HK-2 (cell line): ENCODE measurements at regions not wholly inside any gene's neighbourhood (a gene's known extent, or its start where the extent isn't known, plus 50 kb on each side); places are given as distances from the start of the nearest gene placed in this dataset.

Experiments
- DNase-seq: peaks from one replicate; pipeline ENCODE4 v3.0.0-alpha.2; 2018; ENCODE audit not compliant: unreplicated experiment

DNA sequence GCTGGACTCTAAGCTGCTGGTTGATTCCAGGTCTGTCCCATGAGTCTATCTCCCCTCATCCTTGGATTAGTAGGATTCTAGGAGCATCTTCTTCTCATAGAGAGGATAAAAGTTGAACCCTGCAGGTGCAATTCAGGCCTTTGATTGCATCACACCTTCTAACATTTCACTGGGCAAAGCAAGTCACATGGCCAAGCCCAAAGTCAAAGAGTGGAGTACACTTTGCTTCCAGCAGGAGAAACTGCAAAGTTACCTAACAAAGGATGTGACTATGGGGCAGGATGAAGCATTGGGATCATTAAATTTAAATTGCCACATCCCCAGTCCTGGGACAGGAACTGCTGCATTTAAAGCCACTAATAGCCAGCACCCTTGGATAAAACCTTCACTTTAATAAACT lies 51.0 kb upstream of the EGFLAM start:
- no peak for DNase-seq

DNA sequence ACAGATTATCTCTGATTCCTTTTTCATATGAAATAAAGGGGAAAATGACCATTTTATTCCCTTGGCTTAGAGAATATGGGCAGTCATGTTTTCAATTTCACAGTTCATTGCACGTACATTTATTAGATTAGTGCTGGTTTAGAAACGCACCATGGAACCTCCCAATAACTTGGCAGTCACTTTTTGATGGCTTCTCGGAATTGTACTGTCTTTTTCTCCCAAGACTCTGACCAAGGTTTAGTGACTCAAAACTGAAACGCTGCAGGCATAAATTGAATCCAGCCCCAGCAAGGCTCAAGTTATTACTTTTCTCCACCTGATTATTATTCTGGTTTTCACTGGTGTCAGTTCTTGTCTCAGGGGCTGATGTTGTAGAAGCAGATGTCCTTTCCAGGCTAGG lies 55.6 kb upstream of the EGFLAM start:
- DNase-seq, result no peak

DNA sequence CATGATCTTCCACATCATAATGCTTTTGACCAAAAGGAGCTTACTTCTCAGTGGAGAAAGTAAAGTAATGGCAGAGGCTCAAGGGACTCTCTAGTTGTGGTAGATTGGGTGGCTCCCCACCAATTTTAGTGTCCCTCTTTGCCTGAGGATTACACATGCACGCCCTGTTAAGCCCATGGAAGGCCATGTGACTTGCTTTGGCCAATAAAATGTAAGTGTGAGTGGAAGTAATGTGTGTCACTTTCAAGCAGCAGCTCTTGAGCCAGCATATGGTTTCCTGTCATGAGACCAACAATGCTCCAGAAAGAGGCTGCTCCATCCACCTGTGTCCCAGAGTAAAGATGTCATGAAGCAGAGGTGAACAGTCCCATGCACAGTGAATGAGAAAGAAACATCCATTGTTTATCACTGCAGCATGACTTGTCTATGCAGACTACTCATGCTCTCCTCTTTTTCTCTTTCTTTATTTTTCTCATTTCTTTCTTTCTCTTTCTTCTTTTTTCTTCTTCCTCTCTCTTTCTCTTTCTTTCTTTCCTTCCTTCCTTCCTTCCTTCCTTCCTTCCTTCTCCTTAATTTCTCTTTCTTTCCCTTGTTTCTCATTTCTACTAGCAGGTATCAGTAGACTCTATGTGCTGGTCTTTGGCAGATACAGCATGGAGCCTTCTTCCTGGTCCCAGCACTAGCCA lies 57.3 kb upstream of the EGFLAM start:
- no peak for DNase-seq

DNA sequence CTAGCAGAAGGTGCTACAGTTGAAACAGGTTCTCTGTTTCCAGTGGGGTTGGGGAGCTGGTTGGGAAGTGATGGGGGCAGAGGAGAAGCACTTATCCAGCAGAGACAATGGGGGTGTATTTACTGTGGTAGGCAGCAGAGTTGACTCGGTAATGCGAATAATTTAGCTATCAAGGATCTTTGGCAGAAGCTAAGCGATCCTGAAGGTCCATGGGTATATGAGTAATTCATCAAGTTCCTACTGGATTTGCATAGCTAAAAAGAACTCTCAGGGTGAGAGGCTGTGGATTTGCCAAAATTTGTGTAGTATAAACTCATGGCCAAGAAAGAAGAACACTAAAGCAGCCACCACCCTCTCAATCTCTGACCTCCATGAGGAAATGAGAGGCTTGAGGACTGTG lies 61.2 kb upstream of the EGFLAM start:
- DNase-seq, result no peak

DNA sequence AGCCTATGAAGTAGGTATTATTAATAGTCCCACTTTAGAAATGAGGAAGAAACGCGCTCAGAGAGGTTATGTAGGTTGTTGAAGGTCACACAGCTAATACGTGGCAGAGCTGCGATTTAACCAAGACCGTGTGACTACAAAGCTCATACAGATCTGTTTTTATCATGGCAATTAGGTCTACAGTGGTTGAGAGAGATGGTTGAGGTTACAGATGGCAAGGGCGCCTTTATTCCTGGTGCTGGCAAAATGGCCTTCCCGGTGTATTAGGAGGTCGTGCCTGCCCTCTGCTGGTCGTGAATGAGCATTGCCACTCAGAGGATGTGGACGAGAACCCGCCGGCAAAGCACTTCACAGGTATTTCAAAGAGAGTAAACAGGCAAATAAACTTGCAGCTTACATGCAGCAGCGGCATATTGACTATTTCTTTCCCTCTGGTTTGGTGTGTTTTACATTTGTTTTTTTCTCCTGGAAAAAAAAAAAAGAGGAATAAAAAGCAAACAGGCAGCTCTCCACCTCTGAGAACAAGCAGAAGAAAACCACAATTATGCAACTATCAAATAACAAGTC lies 65.3 kb upstream of the EGFLAM start:
- DNase-seq, result peak; percentile 68

DNA sequence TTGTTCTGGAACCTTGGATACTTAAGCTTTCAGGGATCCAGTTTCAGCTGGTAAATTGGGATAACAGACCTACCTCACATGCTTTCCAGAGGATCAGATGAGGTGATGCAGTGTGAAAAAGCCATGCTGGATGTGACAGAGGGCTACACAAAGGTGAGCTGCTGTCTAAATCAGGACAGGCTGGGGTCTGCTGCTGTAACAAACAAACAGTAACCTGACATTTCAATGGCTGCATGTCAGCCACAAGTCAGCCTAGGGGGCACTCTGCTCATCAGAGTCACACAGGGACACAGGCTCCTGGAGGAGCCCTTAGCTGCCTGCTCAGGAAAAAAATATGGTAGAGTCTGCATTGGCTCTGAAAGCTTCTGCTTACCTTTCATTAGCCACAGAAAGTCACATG lies 66.7 kb upstream of the EGFLAM start:
- DNase-seq, result no peak

DNA sequence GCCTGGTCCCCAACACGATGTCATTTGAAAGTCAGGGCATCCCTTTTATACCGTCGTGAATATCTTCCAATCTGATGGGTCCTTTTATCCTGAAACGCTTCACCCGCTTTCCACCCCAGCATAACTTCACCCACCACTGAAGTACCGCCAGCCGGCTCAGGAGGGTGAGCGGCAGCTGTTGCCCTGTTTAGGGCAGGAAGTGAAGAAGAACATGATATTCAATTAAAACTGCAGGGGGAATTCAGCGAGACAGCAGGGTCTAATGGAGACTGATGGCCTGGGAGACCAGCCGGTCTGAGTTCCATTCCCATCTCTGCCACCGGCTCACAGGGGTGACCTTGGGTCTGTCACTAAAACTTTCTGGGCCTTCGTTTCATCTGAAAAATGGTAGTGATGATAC lies 68.2 kb upstream of the EGFLAM start:
- DNase-seq, result no peak

DNA sequence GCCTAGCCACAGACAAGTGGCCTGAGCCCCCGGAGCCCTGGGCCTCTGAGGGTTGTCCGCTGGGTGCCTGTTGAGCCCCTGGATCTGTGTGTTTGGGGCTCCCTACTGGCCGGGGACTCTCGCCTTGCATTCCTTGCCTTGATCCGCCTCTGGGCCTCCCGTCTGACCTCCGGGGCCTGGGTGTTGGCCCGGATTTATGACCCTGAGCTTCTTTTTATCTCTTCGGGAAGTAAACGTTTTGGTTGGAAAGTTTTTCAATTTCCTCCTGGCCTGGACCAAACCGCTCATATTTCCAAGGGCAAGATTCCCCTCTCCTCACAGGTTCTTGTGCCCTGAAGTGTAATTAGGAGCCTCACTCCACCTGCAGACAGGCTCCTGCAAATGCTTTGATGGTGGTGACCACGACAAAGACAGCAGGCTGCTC lies 69.3 kb upstream of the EGFLAM start:
- DNase-seq, result no peak

DNA sequence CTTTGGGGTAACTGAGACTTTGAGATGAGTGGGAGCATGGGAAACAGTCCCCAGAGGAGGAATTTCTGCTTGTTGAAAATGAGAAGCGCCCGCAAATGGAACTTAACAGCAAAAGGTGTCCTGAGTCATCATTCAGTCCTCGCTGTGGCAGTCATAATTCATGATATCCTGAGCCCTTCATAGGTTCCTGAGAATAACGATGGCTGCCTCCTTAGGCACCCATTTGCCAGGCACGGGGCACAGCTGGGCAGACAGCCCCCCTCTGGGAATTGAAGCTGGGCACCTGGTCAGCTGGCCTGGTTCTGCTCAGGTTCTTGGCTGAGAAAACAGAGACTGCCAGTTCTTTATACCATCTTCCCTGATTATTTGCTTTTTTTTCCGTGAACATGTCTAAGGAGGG lies 69.8 kb upstream of the EGFLAM start:
- no peak for DNase-seq

DNA sequence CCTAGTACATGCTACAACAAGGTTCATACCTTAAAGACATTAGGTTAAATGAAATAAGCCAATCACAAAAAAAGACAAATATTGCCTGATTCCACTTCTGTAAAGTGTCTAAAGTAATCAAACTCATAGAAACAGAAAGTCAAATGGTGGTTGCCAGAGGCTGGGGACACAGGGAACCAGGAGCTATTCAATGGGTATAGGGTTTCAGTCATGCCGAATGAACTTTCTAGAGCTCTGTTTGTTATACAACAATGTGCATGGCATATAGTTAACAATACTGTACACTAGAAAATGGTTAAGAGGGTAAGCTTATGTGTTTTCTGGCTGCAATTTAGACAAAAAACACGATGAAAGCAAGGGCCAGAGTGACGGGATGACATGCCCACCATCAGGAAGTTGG lies 70.8 kb upstream of the EGFLAM start:
- DNase-seq, result no peak

DNA sequence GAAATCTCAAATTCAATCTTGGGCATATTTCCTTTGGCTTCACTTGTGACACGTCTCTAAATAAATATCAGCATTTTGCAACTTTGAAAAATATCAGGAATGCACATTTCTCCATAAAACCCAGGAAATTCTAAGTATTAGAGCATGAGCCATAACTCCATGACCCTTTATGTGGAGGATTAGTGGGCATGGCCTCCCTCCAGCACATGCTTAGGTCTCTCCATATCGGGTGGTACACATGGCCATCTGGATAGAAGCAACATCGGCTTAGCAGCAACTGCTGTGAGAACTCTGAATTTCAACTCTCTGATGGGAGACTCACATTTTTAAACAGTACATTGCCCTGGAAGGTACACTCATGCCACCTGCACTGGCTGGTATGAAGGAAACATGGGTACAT lies 73.7 kb upstream of the EGFLAM start:
- no peak for DNase-seq

DNA sequence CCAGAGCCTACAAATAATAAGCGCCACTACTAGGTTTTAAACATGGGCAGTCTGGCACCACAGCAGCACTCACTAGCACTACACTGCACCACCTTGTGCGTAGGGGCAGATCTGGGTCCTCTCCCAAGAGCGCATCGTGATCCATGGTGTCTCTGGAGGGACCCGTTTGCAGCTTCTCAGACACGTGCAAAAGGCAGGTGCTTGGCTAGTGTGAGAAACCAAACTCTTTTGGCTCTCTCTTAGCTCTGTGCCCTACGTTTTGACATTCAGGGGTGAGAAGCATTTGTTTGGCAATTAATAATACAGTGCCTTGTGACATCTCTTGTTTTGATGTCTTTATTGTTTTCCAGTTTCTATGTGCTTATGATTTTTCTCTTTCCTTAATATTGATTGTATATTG lies 75.4 kb upstream of the EGFLAM start:
- DNase-seq, result no peak

DNA sequence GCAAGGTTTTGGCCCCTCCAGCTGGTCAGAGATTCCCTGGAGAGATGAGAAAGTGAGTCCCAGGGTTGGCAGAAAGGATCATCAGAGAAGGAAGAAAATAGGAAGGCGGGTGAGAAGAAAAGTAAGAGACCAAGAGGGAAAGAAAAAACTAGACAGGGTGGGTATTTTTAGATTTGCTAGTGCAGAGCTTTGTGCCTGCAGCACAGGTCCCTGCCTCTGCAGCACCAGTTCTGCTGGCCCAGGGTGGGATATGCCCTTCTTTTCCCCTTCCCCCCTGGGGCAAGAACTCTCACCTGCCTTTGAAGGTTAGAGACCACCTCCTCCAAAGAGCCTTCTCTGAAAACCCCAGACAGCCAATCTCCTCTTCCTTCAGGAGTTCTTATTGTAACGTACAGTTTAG lies 90.3 kb upstream of the EGFLAM start:
- no peak for DNase-seq

DNA sequence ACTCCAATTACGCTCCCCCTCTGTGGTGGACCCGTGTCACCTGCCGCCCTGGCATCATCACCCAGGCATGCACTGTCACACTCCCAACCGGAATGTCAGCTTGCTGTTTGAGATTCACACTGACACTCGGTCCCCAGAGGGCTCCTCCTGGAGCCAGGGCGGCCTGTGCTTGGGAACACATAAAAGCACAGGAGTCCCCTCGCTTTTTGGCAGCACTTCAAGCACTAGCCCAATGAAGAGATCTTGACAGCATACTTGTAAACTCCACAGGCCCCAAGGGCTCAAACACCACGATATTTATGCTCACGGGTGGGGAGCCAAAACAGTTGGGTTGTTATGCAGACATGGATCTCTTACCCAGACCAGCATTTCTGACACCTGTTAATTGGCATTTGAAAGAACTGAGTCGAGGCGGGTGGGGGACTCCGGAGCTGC lies 90.8 kb upstream of the EGFLAM start:
- no peak for DNase-seq

DNA sequence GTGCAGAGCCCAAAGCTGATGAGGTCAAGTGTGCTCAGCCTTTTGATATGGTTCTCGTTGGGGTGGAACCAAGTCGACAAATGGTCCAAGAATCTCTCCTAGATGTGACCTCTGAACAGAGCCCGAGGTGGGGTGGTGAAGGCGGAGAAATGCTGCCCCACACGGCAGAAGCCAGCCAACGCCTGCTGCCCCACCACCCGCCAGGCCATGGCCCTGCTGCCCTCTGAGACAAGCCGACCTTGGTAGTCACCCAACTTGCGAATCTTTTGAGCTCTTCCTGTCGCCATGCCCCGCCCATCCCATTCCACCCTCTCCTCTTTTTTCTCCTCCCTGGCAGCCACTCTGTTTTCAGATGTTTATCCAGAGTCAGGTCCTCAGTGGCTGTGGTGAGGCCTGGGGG lies 91.5 kb upstream of the EGFLAM start:
- no peak for DNase-seq

DNA sequence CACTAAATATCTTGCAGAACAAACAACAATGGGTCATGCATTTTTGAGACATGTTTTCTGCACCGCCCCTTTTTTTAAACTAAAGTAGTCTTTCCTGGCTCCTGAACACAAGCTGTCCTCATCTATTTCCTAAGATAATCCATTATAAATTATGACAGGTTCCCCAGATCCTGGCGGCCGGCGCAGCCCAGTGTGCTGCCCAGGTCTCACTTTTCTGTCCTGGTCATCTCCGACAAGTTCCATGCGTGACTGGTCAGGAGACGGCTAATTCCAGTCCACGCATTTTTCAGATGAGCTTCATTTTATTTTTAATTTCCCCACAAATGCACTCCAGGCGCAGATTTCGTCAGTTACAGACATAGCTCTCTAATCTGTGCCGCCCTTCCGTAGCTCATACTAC lies 92.9 kb upstream of the EGFLAM start:
- no peak for DNase-seq

DNA sequence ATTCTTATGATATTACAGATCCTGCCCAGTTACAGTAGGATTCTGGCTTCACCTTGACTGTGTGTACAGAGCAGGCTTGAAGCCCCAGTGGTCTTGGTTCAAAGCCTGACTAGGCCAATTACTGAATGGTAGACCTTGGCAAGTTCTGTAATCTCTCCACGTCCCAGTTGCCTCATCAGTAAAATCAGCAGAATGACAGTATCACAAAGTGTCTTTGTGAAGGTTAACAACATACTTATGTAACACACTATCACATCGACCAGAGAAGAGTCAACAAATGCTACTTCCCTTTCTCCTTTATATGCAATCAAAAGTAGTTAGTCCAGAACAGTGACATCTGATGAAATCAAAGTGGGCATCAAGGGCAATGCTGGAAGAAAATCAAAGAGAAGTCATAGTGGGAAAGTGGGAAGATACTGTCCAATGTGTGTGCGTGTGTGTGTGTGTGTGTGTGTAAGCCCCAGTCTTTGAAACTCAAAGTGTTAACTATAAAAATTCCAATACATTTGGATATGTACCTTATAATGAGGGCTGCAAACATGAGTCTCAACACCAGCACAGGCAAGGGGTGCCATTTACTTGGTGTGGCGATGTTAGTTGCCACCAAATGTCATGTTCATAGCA lies 93.5 kb upstream of the EGFLAM start:
- no peak for DNase-seq

DNA sequence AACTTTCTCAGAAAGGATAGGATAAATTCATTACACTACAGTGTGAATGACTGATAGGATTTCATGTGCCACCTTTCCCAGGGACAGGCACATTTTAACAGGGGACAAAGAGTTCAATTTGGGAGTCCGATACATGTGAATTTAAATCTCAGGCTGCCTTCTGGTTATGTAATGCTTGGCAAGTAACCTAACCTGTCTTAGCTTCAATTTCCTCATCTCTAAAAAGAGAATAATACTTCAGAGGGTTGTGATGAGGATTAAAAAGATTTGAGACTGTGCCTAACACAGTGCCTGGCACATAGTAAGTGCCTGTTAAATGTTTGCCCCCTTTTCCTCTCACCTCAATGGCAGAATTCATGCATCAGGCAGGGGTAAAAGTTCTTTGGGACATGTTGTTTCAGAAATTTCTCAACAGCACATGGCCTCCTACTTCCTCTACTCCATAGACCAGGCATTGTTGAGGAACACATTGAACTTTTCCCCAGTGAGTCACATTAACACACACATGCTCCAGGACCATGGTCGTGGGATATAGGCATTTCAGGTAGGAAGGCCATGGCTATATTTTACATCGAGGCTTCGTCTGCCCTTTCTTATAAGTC lies 94.6 kb upstream of the EGFLAM start:
- no peak for DNase-seq

DNA sequence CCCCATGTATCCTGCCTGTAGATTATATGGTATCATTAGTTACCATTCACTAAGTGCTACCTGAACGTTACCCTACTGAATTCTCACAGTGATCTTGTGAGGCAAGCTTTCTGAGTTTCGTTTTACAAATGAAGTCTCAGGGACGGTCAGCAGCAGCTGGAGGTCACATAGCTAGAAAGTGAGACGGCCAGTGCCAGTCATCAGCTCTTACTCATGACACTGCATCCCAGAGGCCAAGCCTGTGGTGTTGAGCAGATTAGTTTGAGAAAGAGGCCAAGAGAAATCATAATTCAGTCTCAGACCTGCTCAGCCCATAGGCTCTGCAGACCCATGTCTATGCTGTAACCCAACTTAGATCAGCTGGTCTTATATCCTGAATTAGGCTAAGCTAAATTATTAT lies 95.7 kb upstream of the EGFLAM start:
- DNase-seq, result no peak

DNA sequence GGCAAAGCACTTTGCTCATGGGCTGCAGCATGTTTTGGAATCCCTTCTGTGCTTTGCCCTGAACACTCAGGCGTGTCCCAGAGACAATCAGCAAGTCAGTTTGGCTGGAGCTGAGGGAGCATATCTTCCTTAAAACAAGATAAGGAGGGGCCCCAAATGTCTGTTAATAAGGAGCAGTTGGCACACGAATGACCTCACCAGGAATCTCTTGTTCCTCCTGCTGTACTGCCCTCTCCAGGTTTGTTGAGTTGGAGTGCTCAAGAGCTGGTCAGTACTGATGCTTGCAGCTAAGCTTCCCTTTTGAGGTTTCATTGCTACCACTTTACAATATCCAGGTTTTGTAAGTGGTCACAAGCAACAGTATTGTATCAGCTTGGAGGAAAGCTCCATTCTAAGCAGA lies 101.3 kb upstream of the EGFLAM start:
- no peak for DNase-seq

DNA sequence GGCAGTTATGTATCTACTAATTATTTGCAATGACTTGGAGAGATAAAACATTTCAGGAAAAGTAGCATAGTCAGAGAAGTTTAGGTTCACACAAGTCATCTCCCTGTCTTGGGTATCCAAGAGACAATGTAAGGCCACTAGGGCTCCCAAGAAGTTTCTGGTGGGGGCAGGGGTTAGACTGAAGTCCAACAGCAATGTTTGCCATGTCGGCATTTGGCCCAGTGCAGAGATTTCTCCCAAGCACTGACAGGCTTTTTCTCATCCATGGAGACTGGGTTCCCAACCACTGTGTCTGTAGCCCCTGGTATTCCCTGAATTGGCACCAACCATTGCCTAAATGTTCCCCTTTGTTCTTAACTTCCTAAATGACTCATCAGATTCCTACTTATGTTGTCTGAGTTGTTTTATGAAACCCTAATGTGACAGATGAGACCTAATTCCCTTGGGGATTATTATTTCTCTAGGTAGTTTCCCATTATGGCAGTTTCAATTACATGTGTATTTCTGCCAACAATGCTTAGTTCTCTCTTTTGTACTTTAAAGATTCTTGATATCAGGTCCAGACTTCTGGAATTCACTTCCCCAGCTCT lies 103.6 kb upstream of the EGFLAM start:
- DNase-seq, result no peak

DNA sequence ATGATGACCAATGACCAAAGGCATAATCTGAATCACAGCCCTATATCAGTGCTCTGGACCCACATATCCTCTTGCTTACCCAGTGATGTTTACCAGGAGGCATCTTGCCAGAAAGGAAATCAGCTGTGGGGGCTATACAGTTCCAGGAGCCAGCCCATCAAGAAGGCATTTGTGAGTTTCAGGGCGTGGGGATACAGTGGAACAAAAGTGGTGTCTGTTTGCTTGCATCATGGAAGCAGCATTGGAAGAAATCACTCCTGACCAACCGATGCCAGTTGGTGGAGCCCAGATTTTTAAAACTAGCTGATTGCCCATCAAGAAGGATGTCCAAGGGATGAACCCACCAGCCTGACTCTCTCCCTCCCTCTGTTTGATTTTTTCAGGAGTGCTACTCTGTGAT lies 106.5 kb upstream of the EGFLAM start:
- no peak for DNase-seq

DNA sequence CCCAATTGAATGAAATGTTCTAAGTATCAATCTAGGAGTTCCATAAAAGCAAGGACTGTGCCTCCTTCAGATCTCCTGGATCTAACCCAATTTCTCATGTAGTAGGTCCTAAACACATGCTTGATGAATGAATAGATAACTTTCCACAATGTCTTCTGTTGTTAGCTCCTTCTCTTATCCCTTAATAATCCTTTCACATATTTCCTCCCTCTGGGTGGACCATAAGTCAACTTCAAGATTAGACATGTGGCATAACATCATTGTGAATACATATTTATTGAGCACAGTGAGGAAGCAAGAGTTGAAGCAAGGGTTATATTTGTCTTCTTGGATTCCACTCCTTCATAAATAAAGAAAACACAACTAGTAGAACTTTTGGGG lies 108.6 kb upstream of the EGFLAM start:
- no peak for DNase-seq
